H1 (cell line): ENCODE measurements at regions not wholly inside any gene's neighbourhood (a gene's known extent, or its start where the extent isn't known, plus 50 kb on each side); places are given as distances from the start of the nearest gene placed in this dataset.

Source experiments
- CTCF ChIA-PET: fragments of 300-600 bp; sonication (Branson Sonifier 250); formaldehyde crosslinking; loops from one replicate; lab custom pipeline; 2021; ENCODE audit not compliant: partially characterized antibody; lab: Charles Lee
- POLR2A ChIA-PET: fragments of 300-600 bp; sonication (Branson Sonifier 250); formaldehyde crosslinking; loops from one replicate; lab custom pipeline; 2021; ENCODE audit warnings: inconsistent platforms; ENCODE audit not compliant: partially characterized antibody; lab: Charles Lee
- DNase-seq, 2 experiments: peaks; one replicate each; pipeline versions ENCODE4 v3.0.0 to v3.0.0-alpha.2; 2010 to 2022; ENCODE audit warnings: low spot score in 2 of 2, low read depth in 1 of 2, mixed read lengths in 1 of 2
- FAIRE-seq: peaks from 2 replicates; lab custom pipeline; 2011; peaks lifted over from hg19 to GRCh38; lab: Jason Lieb, UNC
- H2AFZ ChIP-seq: 2 replicates; pipeline ENCODE4 v1.8.1; 2012; ENCODE audit warnings: low read length, inconsistent platforms
- H2AK5ac ChIP-seq: 2 replicates; pipeline ENCODE4 v1.6.1; 2013; ENCODE audit warnings: low read depth, low read length
- H2BK120ac ChIP-seq: replicated peaks from 2 replicates; pipeline ENCODE3; 2013; ENCODE audit warnings: low read depth, low read length, inconsistent platforms
- H2BK12ac ChIP-seq: 2 replicates; pipeline ENCODE4 v1.6.1; 2013; ENCODE audit warnings: low read depth, low read length
- H2BK15ac ChIP-seq: 2 replicates; pipeline ENCODE4 v1.6.1; 2013; ENCODE audit warnings: low read length
- H2BK20ac ChIP-seq: 2 replicates; pipeline ENCODE4 v1.6.1; 2013; ENCODE audit warnings: low read length
- H2BK5ac ChIP-seq: 2 replicates; pipeline ENCODE4 v1.6.1; 2013; ENCODE audit warnings: low read depth, low read length
- H3K14ac ChIP-seq: 2 replicates; pipeline ENCODE4 v1.6.1; 2013; ENCODE audit warnings: inconsistent platforms; ENCODE audit not compliant: insufficient read length
- H3K18ac ChIP-seq: 2 replicates; pipeline ENCODE4 v1.6.1; 2013; ENCODE audit warnings: low read length; ENCODE audit errors: extremely low read depth
- H3K23ac ChIP-seq: 2 replicates; pipeline ENCODE4 v1.6.1; 2013; ENCODE audit warnings: inconsistent platforms; ENCODE audit not compliant: insufficient read length
- H3K23me2 ChIP-seq: 2 replicates; pipeline ENCODE4 v1.6.1; 2013; ENCODE audit warnings: low read depth, low read length
- H3K27ac ChIP-seq: 2 replicates; pipeline ENCODE4 v1.6.1; 2011; ENCODE audit warnings: low read depth, low read length, inconsistent platforms
- H3K27me3 ChIP-seq, 4 experiments: replicated peaks in 1 of 4; 1 replicate in 1 of 4; 2 replicates in 3 of 4; pipeline versions ENCODE4 v1.6.1 to v1.8.1; 2011 to 2013; ENCODE audit warnings: low read length in 3 of 4, mild to moderate bottlenecking in 3 of 4, inconsistent platforms in 2 of 4, mixed read lengths in 2 of 4, moderate library complexity in 1 of 4; ENCODE audit not compliant: control insufficient read depth in 3 of 4, insufficient read depth in 3 of 4; ENCODE audit errors: extremely low read depth in 1 of 4
- H3K36me3 ChIP-seq, 4 experiments: 2 replicates each; pipeline versions ENCODE4 v1.6.1 to v1.8.1; 2011 to 2013; ENCODE audit warnings: mild to moderate bottlenecking in 4 of 4, low read length in 3 of 4, moderate library complexity in 2 of 4, control low read depth in 1 of 4, inconsistent platforms in 1 of 4; ENCODE audit not compliant: insufficient read depth in 4 of 4, control insufficient read depth in 2 of 4
- H3K4ac ChIP-seq: replicated peaks from 2 replicates; pipeline ENCODE3; 2013; ENCODE audit warnings: low read length, low read depth, mixed read lengths, inconsistent platforms; ENCODE audit not compliant: insufficient read length
- H3K4me1 ChIP-seq, 4 experiments: replicated peaks in 1 of 4; 1 replicate in 1 of 4; 2 replicates in 3 of 4; pipeline versions ENCODE4 v1.6.1 to v1.8.1; 2011 to 2013; ENCODE audit warnings: low read length in 3 of 4, inconsistent platforms in 2 of 4, mixed read lengths in 1 of 4; ENCODE audit not compliant: insufficient read depth in 4 of 4, control insufficient read depth in 3 of 4
- H3K4me2 ChIP-seq, 2 experiments: 2 replicates each; pipeline versions ENCODE4 v1.6.1 to v1.8.1; 2011 to 2013; ENCODE audit warnings: low read depth in 2 of 2, low read length in 2 of 2, control low read depth in 1 of 2, inconsistent platforms in 1 of 2, mild to moderate bottlenecking in 1 of 2; ENCODE audit not compliant: insufficient read depth in 1 of 2
- H3K4me3 ChIP-seq, 4 experiments: fragments of 200-600, 300-600 bp in 1 of 4; sonication (generic), shearing (Covaris generic), sonication (Bioruptor Twin) in 1 of 4; 2 replicates each; pipeline versions ENCODE4 v1.5.1 to v1.8.1; 2011 to 2016; ENCODE audit warnings: low read length in 4 of 4, low read depth in 3 of 4, control low read depth in 2 of 4, inconsistent platforms in 2 of 4, mild to moderate bottlenecking in 2 of 4, mixed read lengths in 1 of 4, moderate library complexity in 1 of 4; ENCODE audit not compliant: insufficient read depth in 2 of 4; ENCODE audit errors: extremely low read depth in 1 of 4
- H3K56ac ChIP-seq: replicated peaks from 2 replicates; pipeline ENCODE3; 2013; ENCODE audit warnings: low read depth, mild to moderate bottlenecking, mixed read lengths, low read length, inconsistent platforms; ENCODE audit not compliant: insufficient read length
- H3K79me1 ChIP-seq: 2 replicates; pipeline ENCODE4 v1.6.1; 2013; ENCODE audit warnings: low read depth, low read length, control low read depth
- H3K79me2 ChIP-seq, 2 experiments: 2 replicates each; pipeline versions ENCODE4 v1.6.1 to v1.8.1; 2012 to 2013; ENCODE audit warnings: low read length in 2 of 2, mild to moderate bottlenecking in 2 of 2, inconsistent platforms in 1 of 2; ENCODE audit not compliant: insufficient read depth in 2 of 2, control insufficient read depth in 1 of 2
- H3K9ac ChIP-seq, 4 experiments: replicated peaks in 1 of 4; 1 replicate in 1 of 4; 2 replicates in 3 of 4; pipeline versions ENCODE4 v1.6.1 to v1.8.1; 2011 to 2013; ENCODE audit warnings: low read depth in 3 of 4, low read length in 3 of 4, control low read depth in 2 of 4, mild to moderate bottlenecking in 2 of 4, moderate library complexity in 2 of 4, inconsistent platforms in 1 of 4; ENCODE audit errors: extremely low read depth in 1 of 4
- H3K9me3 ChIP-seq, 2 experiments: 2 replicates each; pipeline versions ENCODE4 v1.6.1 to v1.8.1; 2012 to 2013; ENCODE audit warnings: mild to moderate bottlenecking in 2 of 2, moderate library complexity in 2 of 2, control low read depth in 1 of 2, inconsistent platforms in 1 of 2, low read depth in 1 of 2, low read length in 1 of 2, mixed read lengths in 1 of 2; ENCODE audit not compliant: insufficient read depth in 2 of 2
- H4K20me1 ChIP-seq, 2 experiments: replicated peaks in 1 of 2; 2 replicates each; pipeline versions ENCODE3 to v1.8.1; 2011 to 2013; ENCODE audit warnings: inconsistent platforms in 2 of 2, low read length in 2 of 2, mild to moderate bottlenecking in 1 of 2; ENCODE audit not compliant: insufficient read depth in 2 of 2, control insufficient read depth in 1 of 2
- H4K5ac ChIP-seq: 2 replicates; pipeline ENCODE4 v1.6.1; 2013; ENCODE audit warnings: low read length, low read depth, mixed read lengths, inconsistent platforms; ENCODE audit not compliant: insufficient read length
- H4K8ac ChIP-seq: 2 replicates; pipeline ENCODE4 v1.8.0; 2013; ENCODE audit warnings: mild to moderate bottlenecking, moderate library complexity, low read length, inconsistent platforms; ENCODE audit not compliant: insufficient read depth; ENCODE audit errors: extremely low read depth
- H4K91ac ChIP-seq: replicated peaks from 2 replicates; pipeline ENCODE3; 2013; ENCODE audit warnings: low read length, mixed read lengths, inconsistent platforms; ENCODE audit not compliant: insufficient read length
- YY1 ChIP-seq: IDR thresholded peaks from 2 replicates; pipeline ENCODE4 v1.6.1; 2011; ENCODE audit warnings: low read depth, mild to moderate bottlenecking, low read length
- WGBS, 2 experiments: shearing (Covaris generic) in 1 of 2; methylation state at CpG; one replicate each; pipeline versions ENCODE4 v1.1.6 to v1.1.7; 2013 to 2015; ENCODE audit warnings: low lambda C conversion rate in 2 of 2, mixed read lengths in 2 of 2, inconsistent platforms in 1 of 2, low coverage in 1 of 2, missing lambda C conversion rate in 1 of 2; ENCODE audit not compliant: insufficient replicate concordance in 2 of 2, insufficient coverage in 1 of 2, insufficient read length in 1 of 2; ENCODE audit errors: extremely low coverage in 1 of 2, missing lambda C conversion rate in 1 of 2; 5-methylcytosine and 5-hydroxymethylcytosine counted together

DNA sequence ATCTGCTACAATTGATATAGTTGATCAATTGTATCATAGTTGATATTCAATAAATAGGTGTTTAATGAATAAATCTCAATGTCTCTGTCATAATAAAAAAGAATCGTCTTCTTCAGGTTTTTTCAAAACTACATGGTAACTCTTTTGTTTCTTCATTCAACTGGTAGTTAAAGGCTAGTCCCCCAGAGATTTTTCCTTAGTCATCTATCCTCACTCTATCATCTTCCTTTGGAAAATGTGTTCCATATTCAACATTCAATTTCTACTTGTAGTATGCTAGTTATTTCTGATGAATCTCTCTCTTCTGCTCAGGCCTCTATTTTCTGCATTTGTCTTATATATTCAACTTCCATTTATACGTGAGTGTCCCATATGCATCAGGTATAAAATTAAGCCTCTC is 558.8 kb downstream of the KCNT2 start:
- DNase-seq (no peak), FAIRE-seq (no peak)
- ChIA-PET CTCF (interaction anchor here (0.6 kb wide), 1 partner anchor 56 kb away, joined by 3 read pairs; no protein-coding TSS in a partner anchor), POLR2A (no interaction called here)
- H3K14ac ChIP-seq, result no peak overlapping the region
- no peaks in the 10 kb centered on the region for H3K36me3 ChIP-seq
- no peak overlapping the region for H2AK5ac ChIP-seq
- no peaks in the 10 kb centered on the region for H3K27me3 ChIP-seq
- no peak overlapping the region for H2BK120ac ChIP-seq
- no peak overlapping the region for H4K91ac ChIP-seq
- H2BK15ac ChIP-seq, result no peak overlapping the region
- H2AFZ ChIP-seq, result no peak overlapping the region
- H2BK5ac ChIP-seq, result no peak overlapping the region
- H3K79me1 ChIP-seq, result no peaks in the 10 kb centered on the region
- no peak overlapping the region for H3K4me2 ChIP-seq
- no peak overlapping the region for H2BK20ac ChIP-seq
- H3K23ac ChIP-seq, result no peak overlapping the region
- H2BK12ac ChIP-seq, result no peak overlapping the region
- H4K20me1 ChIP-seq, result no peaks in the 10 kb centered on the region
- no peaks in the 10 kb centered on the region for H3K4me1 ChIP-seq
- H3K4me3 ChIP-seq, result no peak overlapping the region
- H3K9me3 ChIP-seq, result no peaks in the 10 kb centered on the region
- H4K5ac ChIP-seq, result no peak overlapping the region
- H3K9ac ChIP-seq, result no peak overlapping the region
- no peaks in the 10 kb centered on the region for H3K79me2 ChIP-seq
- no peaks in the 10 kb centered on the region for H3K23me2 ChIP-seq
- 93% methylated on average over 2 of the region's 2 CpGs; no CpG with 5 or more reads in 1 of the 2 experiments for WGBS, 2 experiments
- no peak overlapping the region for H3K18ac ChIP-seq
- H3K56ac ChIP-seq, result no peak overlapping the region
- H4K8ac ChIP-seq, result no peak overlapping the region
- no peak overlapping the region for H3K27ac ChIP-seq
- H3K4ac ChIP-seq, result no peak overlapping the region
- TF ChIP-seq YY1, result no peak
